ENCODE measurements at regions not wholly inside any gene's neighbourhood (a gene's known extent, or its start where the extent isn't known, plus 50 kb on each side); places are given as distances from the start of the nearest gene placed in this dataset.
"Not testable (repeated sequence)": the region's sequence is repeated elsewhere in the genome, so short reads cannot be mapped to it uniquely, and the experiment has no call there.

GRCh38 chr6:103344554-103345163 is 1515.1 kb downstream of the HACE1 start:
- no peak for DNase-seq (ENCODE audit: low read depth in 2 of 2)

GRCh38 chr6:103335412-103335811 is 1524.3 kb downstream of the HACE1 start:
- no peak for DNase-seq (ENCODE audit: low read depth in 2 of 2)

- DNase-seq (ENCODE audit: low read depth in 2 of 2) = no peak
These were observed 1532.7 kb downstream of the HACE1 start for GRCh38 chr6:103326760-103327757.

GRCh38 chr6:103313432-103313831 is 1546.3 kb downstream of the HACE1 start:
- no peak for DNase-seq (ENCODE audit: low read depth in 2 of 2)

- DNase-seq (ENCODE audit: low read depth in 2 of 2) = not testable (repeated sequence)
These were observed 1565.3 kb downstream of the HACE1 start for GRCh38 chr6:103294376-103294775.

- DNase-seq (ENCODE audit: low read depth in 2 of 2) = no peak
These were observed 1574.9 kb downstream of the HACE1 start for GRCh38 chr6:103284835-103285234.

- DNase-seq (ENCODE audit: low read depth in 2 of 2) = no peak
These were observed 1579.3 kb downstream of the HACE1 start for GRCh38 chr6:103280417-103280816.

- DNase-seq (ENCODE audit: low read depth in 2 of 2) = no peak
These were observed 1581.8 kb downstream of the HACE1 start for GRCh38 chr6:103277936-103278335.

DNA sequence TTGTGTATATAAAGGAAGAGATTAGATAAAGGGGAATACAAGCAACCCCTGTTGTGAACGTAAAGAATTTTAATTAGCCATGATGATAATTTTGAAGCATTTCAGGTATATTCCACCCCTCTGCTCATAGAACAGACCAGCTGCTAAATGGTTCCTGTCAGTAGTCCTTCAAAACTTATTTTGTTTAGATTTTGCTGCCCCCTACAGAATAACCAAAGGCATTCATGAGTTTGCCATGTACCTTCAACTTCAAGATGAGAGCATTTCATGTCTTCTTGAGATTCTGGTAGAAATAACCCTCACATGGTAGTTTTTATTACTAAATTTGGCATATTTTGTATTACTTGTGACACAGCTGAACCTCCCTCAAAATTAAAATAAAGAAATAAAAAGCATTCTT is 1586.7 kb downstream of the HACE1 start:
- DNase-seq (ENCODE audit: low read depth in 2 of 2) = no peak

DNA sequence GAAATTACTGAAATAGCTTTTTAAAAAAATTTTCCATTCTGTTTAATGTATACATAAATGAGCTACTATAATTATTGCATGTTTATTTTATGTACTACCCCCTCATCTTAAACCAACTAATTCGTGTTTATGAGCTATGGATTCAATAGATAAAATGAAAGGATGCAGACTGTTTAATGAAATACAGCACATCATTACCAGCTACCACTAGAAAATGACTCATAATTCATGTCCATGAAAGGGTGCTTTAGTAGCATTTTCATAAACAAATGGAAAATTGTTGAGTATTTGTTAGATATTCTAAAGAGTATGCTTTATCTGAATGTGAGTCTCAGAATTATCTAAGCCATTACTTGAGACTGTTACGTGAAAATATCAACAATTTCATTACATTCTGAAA is 1590.1 kb downstream of the HACE1 start:
- DNase-seq (ENCODE audit: low read depth in 2 of 2) = no peak

DNA sequence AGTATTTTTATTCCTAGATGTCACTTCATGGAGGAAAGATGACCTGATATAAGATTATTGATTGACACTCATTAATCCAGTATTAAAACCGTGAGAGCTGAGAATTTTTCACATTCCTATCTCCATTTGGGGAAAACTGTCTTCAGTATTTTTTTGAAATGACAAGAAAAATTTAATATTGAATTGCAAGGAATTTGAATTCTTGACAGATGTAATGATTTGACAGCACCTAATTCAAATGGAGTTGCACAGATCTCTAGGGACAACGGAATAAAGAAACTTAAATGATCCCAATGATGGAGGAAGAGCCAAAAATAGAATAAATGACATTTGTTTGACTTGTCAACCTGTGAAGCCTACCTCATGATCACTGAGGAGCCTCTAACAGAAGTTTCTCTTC is 1591.4 kb downstream of the HACE1 start:
- no peak for DNase-seq (ENCODE audit: low read depth in 2 of 2)

- no peak for DNase-seq (ENCODE audit: low read depth in 2 of 2)
These were observed 1595.7 kb downstream of the HACE1 start for GRCh38 chr6:103264020-103264419.

GRCh38 chr6:103255132-103255531 is 1604.6 kb downstream of the HACE1 start:
- DNase-seq (ENCODE audit: low read depth in 2 of 2) = no peak

- no peak for DNase-seq (ENCODE audit: low read depth in 2 of 2)
These were observed 1622.8 kb downstream of the HACE1 start for GRCh38 chr6:103236923-103237322.

GRCh38 chr6:103231181-103231580 is 1628.5 kb downstream of the HACE1 start:
- no peak for DNase-seq (ENCODE audit: low read depth in 2 of 2)

DNA sequence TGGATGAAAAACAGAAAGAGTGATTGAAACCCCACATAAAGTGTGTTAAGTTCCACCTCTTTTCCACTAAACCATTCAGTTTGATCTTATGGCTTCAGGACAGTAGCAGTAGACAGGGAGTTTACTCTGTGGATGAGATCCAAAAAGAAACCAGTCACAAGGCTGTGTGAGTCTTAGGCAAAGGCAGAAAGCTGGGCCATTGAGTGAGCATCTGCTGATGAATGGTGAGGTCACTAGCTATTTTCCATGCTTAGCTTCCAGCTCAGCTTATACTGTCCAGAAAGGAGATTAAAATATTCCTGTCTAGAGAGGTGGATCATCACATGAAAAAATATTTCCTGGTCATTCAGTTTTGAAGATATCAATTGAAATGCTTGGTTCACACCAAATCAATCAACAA is 1643.9 kb downstream of the HACE1 start:
- no peak for DNase-seq (ENCODE audit: low read depth in 2 of 2)

- no peak for DNase-seq (ENCODE audit: low read depth in 2 of 2)
These were observed 1649.0 kb downstream of the HACE1 start for GRCh38 chr6:103210686-103211085.

- DNase-seq (ENCODE audit: low read depth in 2 of 2) = no peak
These were observed 1661.3 kb downstream of the HACE1 start for GRCh38 chr6:103198386-103198785.

DNA sequence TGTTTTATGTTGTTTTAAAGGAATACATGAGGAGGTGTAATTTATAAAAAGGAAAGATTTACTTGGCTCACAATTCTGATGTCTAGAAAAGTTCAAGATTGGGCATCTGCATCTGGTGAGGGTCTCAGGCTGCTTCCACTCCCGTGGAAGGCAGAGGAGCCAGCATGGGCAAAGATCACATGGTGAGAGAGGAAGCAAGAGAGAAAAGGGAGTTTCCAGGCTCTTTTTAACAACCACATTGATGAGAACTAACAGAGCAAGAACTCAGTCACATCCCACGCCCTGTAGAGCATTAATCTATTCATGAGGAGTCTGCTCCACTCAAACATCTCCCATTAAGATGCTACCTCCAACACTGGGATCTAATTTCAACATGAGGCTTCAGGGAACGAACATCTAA is 1666.3 kb downstream of the HACE1 start:
- no peak for DNase-seq (ENCODE audit: low read depth in 2 of 2)

- DNase-seq (ENCODE audit: low read depth in 2 of 2) = no peak
These were observed 1668.2 kb downstream of the HACE1 start for GRCh38 chr6:103191391-103192093.

DNA sequence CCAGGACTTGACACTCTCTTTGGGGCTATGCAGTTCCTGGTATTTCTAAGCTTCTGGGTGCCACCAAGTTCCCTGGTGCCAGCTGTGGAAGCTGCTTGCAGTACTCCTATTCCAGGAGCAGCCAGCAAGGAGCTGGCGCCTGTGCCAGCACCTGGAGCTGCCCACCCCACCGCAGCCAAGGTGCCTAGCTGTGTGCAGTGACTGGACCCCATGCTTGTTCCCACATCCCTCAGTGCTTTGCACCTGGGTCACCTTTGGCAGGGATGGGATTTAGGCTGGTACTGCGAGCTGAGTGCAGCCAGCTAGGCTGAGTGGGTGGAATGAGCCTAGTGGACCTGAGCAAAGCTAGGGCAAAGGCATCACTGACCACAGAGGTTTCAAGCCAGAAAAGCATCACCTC is 1674.9 kb downstream of the HACE1 start:
- no peak for DNase-seq (ENCODE audit: low read depth in 2 of 2)

DNA sequence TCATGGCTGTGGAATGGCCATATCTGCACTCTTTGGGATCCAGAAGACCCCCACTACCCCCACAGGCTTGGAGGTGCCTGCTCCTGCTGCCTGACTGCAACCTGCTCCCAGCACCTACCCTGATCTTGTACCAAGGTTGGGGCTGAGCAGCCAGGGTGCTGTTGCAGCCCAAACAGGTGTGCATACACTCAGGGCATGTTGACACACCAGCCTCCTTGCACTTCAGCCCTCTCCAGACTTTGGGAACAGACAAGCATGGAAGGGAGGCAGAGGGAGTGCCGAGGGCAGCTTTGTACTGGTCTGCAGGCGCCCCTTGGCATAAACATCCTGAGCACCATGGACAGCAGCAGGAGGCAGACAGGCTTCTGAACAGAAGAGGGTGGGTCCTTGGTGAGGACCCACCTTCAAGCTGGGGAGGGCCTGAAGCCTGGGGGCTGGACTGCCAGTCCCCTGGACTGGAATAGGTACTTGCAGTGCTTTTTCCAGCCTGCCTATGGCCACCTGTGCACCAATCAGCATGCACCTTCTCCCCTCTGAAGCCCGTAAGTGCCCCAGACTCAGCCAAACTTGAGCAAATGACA is 1675.8 kb downstream of the HACE1 start:
- DNase-seq (ENCODE audit: low read depth in 2 of 2) = no peak

Data from stimulated activated CD4-positive, alpha-beta T cell treated with anti-CD3 and anti-CD28 coated beads, Interleukin-1b, Interleukin-23, amount 100 ng/mL, for 1 hour (primary cell).